ENCODE measurements at regions not wholly inside any gene's neighbourhood (a gene's known extent, or its start where the extent isn't known, plus 50 kb on each side); places are given as distances from the start of the nearest gene placed in this dataset.

GRCh38 chr6:48894469-48894868 lies 568.6 kb downstream of the MMUT start:
- no peak for TF ChIP-seq FOXA1 (IDR thresholded peaks at IDR 0.05)
- no peak for TF ChIP-seq EGR1 (IDR thresholded peaks at IDR 0.05; ENCODE audit: low read depth in 2 of 2)
- no peak for TF ChIP-seq MAX (IDR thresholded peaks at IDR 0.05)
- TF ChIP-seq REST (IDR thresholded peaks at IDR 0.05) = no peak
- no peak for TF ChIP-seq HNF4G (IDR thresholded peaks at IDR 0.05)
- no peak for TF ChIP-seq GABPA (IDR thresholded peaks at IDR 0.05 in 1 of 2, conservative IDR thresholded peaks at IDR 0.05 in 1 of 2)
- TF ChIP-seq TAF1 (conservative IDR thresholded peaks at IDR 0.05) = no peak
- TF ChIP-seq ATF3 (IDR thresholded peaks at IDR 0.05) = no peak
- no peak for TF ChIP-seq CTCF (IDR thresholded peaks at IDR 0.05; ENCODE audit: low read depth, low read length, missing input control)
- no peak for TF ChIP-seq HNF4A (conservative IDR thresholded peaks at IDR 0.05)
- no peak for TF ChIP-seq JUND (IDR thresholded peaks at IDR 0.05)
- TF ChIP-seq SP1 (IDR thresholded peaks at IDR 0.05) = no peak
- no peak for TF ChIP-seq ZBTB33 (IDR thresholded peaks at IDR 0.05)
- no peak for TF ChIP-seq NR2F2 (IDR thresholded peaks at IDR 0.05)
- TF ChIP-seq RAD21 (IDR thresholded peaks at IDR 0.05) = no peak
- TF ChIP-seq RXRA (IDR thresholded peaks at IDR 0.05) = no peak
- no peak for TF ChIP-seq FOXA2 (IDR thresholded peaks at IDR 0.05)
- TF ChIP-seq YY1 (IDR thresholded peaks at IDR 0.05) = no peak
- Histone ChIP-seq H3K4me3 (ENCODE audit: low read depth in 1 of 3, low read length in 3 of 3) (no peak overlapping the region), H3K27me3 (ENCODE audit: control insufficient read depth in 4 of 4, insufficient read depth in 4 of 4, low read length in 3 of 4) (no peaks in the 10 kb centered on the region), H3K4me1 (ENCODE audit: control insufficient read depth in 4 of 4, insufficient read depth in 4 of 4, low read length in 3 of 4) (no peaks in the 10 kb centered on the region), H3K27ac (ENCODE audit: low read depth in 1 of 2, low read length in 2 of 2) (no peak overlapping the region), H3K9ac (ENCODE audit: low read depth in 1 of 2, low read length in 2 of 2) (no peak overlapping the region), H3K36me3 (ENCODE audit: control insufficient read depth in 4 of 4, insufficient read depth in 3 of 4, low read depth in 1 of 4, low read length in 3 of 4) (no peaks in the 10 kb centered on the region), H3K9me3 (ENCODE audit: control insufficient read depth in 4 of 4, low read length in 3 of 4) (no peaks in the 10 kb centered on the region)
- WGBS = 68% methylated on average over 3 of the region's 3 CpGs
- DNase-seq (ENCODE audit: low spot score) = no peak

Measured in liver (tissue), 8 donors.